Adrenal gland (tissue), 5 donors: ENCODE measurements at regions not wholly inside any gene's neighbourhood (a gene's known extent, or its start where the extent isn't known, plus 50 kb on each side); places are given as distances from the start of the nearest gene placed in this dataset.

ENCODE experiments used
- POLR2A ChIP-seq, 2 donors: fragments of 450-650 bp; IDR thresholded peaks; one replicate each; pipeline ENCODE4 v1.6.1; 2017; ENCODE audit warnings: antibody characterized with exemption in 2 of 2, mild to moderate bottlenecking in 2 of 2, moderate library complexity in 1 of 2
- TF ChIP-seq, protein P1 (sequence below), 6 experiments: fragments of 450-650 bp in 4 of 6; fragments of 200-600 bp in 2 of 6; sonication (generic) in 1 of 6; IDR thresholded peaks; 1 replicate in 5 of 6; 2 replicates in 1 of 6; pipeline versions ENCODE4 v1.5.1 to v1.8.0; 2016 to 2021; ENCODE audit warnings: antibody characterized with exemption in 6 of 6, mild to moderate bottlenecking in 2 of 6, moderate library complexity in 1 of 6
- donor health status: DM: no; HTN: no; CAD: no.

- no peak for TF ChIP-seq POLR2A (IDR thresholded peaks at IDR 0.05)
- TF ChIP-seq, protein P1, sequence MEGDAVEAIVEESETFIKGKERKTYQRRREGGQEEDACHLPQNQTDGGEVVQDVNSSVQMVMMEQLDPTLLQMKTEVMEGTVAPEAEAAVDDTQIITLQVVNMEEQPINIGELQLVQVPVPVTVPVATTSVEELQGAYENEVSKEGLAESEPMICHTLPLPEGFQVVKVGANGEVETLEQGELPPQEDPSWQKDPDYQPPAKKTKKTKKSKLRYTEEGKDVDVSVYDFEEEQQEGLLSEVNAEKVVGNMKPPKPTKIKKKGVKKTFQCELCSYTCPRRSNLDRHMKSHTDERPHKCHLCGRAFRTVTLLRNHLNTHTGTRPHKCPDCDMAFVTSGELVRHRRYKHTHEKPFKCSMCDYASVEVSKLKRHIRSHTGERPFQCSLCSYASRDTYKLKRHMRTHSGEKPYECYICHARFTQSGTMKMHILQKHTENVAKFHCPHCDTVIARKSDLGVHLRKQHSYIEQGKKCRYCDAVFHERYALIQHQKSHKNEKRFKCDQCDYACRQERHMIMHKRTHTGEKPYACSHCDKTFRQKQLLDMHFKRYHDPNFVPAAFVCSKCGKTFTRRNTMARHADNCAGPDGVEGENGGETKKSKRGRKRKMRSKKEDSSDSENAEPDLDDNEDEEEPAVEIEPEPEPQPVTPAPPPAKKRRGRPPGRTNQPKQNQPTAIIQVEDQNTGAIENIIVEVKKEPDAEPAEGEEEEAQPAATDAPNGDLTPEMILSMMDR (IDR thresholded peaks at IDR 0.05): no peak
These were observed 213.5 kb upstream of the TMEM229A start for GRCh38 chr7:124246262-124246863.
